ENCODE measurements at regions not wholly inside any gene's neighbourhood (a gene's known extent, or its start where the extent isn't known, plus 50 kb on each side); places are given as distances from the start of the nearest gene placed in this dataset.
A peak's percentile ranks its signal among the peaks of the same experiment; 100 is the strongest.

DNA sequence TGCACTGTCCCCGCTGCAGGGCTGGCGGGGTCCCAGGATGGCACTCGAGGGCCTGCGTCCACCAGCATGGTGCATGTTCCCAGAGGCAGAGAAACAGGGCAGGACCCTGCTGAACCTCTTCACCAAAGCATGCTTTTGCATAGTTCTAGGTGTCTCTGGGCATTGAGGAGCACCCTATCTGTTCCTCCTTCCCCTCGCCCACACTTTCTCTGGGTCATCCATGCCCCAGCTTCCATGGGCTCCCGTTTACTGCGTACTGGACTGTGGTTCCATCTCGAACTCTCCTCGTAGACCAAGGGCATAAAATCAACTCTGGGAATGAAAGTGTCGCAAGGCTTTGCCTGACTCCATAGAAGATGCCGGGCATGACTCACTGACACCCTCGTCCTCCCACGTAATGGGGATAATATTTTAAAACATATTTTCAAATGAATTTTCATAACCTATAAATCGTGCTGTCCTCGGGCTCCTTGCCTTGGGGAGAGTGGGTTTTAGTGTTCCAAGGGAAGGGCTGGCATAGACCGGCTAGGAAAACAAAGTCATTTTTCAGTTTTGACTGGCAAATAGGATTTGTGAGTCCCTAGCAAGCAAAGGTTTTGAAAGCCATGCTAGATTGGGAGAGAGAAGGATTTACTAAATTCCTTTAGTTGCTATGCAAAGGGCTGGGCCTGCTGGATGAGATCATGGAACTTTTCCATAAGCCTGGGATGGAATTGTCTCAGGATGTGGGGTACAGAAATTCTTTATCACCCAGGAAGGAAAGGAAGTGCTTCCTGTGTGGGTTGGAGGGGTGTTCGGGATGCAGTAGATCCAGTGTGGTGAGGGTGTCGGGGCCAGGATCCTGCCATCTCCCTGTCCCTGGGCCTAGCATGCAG, 498.7 kb upstream of the MKI67 start:
- H3K4me3 ChIP-seq (replicated peaks in 1 of 2; ENCODE audit: low read depth in 2 of 2, low read length in 2 of 2) = no peak overlapping the region
- peak in 1 of 2 donors; percentile 18 for DNase-seq (ENCODE audit: low read depth in 2 of 2)
- TF ChIP-seq, protein P1, sequence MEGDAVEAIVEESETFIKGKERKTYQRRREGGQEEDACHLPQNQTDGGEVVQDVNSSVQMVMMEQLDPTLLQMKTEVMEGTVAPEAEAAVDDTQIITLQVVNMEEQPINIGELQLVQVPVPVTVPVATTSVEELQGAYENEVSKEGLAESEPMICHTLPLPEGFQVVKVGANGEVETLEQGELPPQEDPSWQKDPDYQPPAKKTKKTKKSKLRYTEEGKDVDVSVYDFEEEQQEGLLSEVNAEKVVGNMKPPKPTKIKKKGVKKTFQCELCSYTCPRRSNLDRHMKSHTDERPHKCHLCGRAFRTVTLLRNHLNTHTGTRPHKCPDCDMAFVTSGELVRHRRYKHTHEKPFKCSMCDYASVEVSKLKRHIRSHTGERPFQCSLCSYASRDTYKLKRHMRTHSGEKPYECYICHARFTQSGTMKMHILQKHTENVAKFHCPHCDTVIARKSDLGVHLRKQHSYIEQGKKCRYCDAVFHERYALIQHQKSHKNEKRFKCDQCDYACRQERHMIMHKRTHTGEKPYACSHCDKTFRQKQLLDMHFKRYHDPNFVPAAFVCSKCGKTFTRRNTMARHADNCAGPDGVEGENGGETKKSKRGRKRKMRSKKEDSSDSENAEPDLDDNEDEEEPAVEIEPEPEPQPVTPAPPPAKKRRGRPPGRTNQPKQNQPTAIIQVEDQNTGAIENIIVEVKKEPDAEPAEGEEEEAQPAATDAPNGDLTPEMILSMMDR (IDR thresholded peaks at IDR 0.05; ENCODE audit: low read depth, low read length) = no peak

DNA sequence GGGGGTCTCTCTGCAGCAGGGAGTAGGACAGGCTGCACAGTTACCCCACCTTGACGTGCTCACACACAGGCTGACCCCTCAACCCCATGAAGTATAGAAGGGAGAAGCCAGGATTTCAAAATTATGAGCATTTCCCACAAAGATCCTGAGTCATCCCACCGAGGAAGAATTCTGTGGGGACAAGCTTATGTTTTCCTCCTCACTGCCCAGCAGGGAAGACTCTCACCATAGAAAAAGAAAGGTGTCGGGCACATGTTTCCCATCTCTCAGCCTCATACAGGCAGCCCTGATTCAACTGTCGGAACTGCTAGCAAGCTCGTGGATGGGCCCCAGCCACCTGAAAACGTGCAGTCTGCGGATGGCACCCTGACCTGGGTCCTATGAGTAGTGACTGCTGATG, 499.7 kb upstream of the MKI67 start:
- peak in 1 of 2 donors; percentile 12 for DNase-seq (ENCODE audit: low read depth in 2 of 2)
- TF ChIP-seq, protein P1 (IDR thresholded peaks at IDR 0.05; ENCODE audit: low read depth, low read length) = no peak
- no peak overlapping the region for H3K4me3 ChIP-seq (replicated peaks in 1 of 2; ENCODE audit: low read depth in 2 of 2, low read length in 2 of 2)

DNA sequence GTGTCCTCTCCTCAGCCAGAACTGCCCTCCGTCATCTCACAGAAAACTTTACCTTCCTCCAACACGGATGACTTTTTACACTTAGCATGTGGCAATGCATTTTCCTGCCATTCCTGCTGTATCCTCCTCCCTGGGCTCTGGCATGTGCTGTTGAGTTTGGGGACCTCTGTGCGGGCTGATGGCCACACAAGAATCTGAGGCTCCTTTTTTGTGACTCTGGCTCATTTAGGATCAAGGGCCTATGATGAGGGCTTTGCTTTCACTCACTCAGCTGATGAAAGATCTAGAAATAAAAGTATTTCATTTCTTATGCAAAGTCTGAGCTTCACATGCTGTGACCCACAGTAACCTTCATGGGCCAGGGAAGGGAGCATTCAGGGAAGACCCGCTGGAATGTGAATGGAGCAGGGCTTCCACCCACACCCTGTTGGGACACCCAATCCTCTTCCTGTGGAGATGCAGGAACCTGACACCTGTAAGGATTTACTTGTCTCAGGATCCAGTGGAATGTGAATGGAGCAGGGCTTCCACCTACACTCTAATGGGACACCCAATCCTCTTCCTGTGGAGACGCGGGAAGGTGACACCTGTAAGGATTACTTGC, 500.3 kb upstream of the MKI67 start:
- no peak for DNase-seq (ENCODE audit: low read depth in 2 of 2)
- H3K4me3 ChIP-seq (replicated peaks in 1 of 2; ENCODE audit: low read depth in 2 of 2, low read length in 2 of 2) = no peak overlapping the region
- TF ChIP-seq, protein P1 (IDR thresholded peaks at IDR 0.05; ENCODE audit: low read depth, low read length) = no peak

DNA sequence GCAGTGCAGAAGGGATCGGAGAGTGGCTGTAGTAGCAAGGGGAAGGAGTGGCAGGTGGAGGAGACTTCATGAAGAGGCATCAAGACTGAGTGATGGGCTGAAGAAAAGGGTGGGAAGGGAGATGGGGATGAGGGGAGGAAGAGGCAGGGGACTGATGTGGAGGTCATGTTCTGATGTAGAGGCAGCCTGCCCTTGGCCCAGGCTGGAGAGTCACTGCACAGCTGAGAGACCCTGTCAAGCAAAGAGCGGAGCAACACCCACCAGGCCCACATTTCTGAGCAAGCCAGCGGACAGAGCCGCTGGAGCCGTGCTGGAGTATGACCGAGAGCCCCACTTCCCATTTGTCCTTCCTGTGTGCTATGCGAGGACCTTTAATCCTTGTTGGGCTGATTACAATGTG, 501.6 kb upstream of the MKI67 start:
- DNase-seq (ENCODE audit: low read depth in 2 of 2) = no peak
- no peak overlapping the region for H3K4me3 ChIP-seq (replicated peaks in 1 of 2; ENCODE audit: low read depth in 2 of 2, low read length in 2 of 2)
- TF ChIP-seq, protein P1 (IDR thresholded peaks at IDR 0.05; ENCODE audit: low read depth, low read length) = no peak

DNA sequence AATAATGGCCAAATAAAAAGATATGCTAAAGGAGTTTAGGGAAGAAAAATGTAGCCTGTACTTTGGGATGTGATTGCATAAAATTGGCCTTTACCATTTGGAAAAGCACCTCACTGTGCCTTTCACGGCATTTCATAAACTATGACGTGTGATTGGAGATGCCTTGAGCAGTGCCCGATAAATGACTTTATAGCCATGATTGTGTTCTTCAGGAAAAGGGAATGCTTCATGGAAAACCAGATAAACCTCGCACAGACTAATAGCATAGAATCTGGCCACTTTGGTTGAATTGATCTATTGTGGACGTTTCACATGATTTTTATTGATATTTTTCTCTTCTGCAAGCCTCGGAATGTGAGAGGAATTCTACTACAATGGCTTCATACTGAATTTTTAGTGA, 502.0 kb upstream of the MKI67 start:
- no peak overlapping the region for H3K4me3 ChIP-seq (replicated peaks in 1 of 2; ENCODE audit: low read depth in 2 of 2, low read length in 2 of 2)

DNA sequence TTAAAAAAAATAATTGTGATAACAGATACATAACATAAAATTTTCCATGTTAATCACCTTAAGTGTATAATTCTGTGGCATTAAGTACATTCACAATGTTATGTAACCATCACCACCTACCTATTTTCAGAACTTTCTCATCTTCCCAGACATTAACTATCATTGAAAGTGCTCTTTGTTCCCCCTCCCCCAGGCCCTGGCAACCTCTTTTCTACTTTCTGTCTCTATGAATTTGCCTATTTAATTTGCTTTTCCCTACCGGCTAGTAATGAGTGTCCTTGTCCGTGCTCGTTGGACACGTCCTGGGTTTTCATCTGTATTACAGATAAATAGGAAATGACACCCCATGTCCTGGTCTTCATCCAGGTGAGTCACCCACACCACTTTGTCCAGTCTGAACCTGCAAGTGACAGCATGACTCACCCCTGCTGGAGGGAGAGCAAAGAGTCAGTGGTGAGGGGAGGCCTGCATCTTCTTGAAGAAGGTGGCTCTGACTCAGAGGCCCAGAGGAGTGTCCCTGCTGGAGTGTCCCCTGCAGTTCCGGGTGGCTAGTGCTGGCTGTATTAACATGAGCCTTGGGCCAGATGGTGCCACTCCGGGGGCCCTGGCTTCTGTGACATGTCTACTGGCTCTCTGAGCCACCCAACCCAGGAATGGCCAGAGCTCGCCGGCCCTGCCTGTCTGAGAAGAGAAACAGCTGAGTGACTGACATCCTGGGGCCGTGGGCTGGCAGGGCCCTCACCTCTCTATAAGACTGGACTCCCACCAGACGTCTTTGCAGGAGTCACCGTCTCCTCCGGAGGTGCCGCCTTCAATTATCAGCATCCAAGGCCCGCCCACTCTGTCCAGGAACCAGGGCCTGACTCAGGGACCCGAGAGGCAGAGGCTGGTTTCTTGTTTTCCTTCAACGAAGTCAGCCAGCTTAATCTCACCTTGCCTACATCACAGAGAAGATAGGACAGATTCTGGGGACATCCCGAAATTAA, 503.2 kb upstream of the MKI67 start:
- H3K4me3 ChIP-seq (replicated peaks in 1 of 2; ENCODE audit: low read depth in 2 of 2, low read length in 2 of 2) = no peak overlapping the region
- peak; percentile 0 to 20 for DNase-seq (ENCODE audit: low read depth in 2 of 2)
- TF ChIP-seq, protein P1 (IDR thresholded peaks at IDR 0.05; ENCODE audit: low read depth, low read length) = no peak

More for the DNA sequence above, 502.0 kb upstream of the MKI67 start:
- no peak for DNase-seq (ENCODE audit: low read depth in 2 of 2)
- TF ChIP-seq, protein P1 (IDR thresholded peaks at IDR 0.05; ENCODE audit: low read depth, low read length) = no peak
